Lung (tissue), 11 donors: ENCODE measurements at regions not wholly inside any gene's neighbourhood (a gene's known extent, or its start where the extent isn't known, plus 50 kb on each side); places are given as distances from the start of the nearest gene placed in this dataset.

ENCODE experiments used
- ATAC-seq: fragments of 200-7000 bp; cut with Tn5 transposase; one replicate; pipeline ENCODE4 v1.9.1; 2020; ENCODE audit warnings: moderate number of reproducible peaks; ENCODE audit not compliant: insufficient read depth, low FRiP score
- DNase-seq, 3 donors: peaks; one replicate each; pipeline ENCODE4 v3.0.0-alpha.2; 2013 to 2017
- H3K27ac ChIP-seq, 2 donors: one replicate each; pipeline ENCODE4 v1.5.1; 2013; ENCODE audit warnings: mild to moderate bottlenecking in 2 of 2, moderate library complexity in 2 of 2, control low read depth in 1 of 2, inconsistent platforms in 1 of 2, low read depth in 1 of 2, low read length in 1 of 2
- H3K27me3 ChIP-seq, 3 donors: one replicate each; pipeline ENCODE4 v1.5.1; 2013; ENCODE audit warnings: low read length in 2 of 3; ENCODE audit not compliant: control insufficient read depth in 3 of 3, insufficient read depth in 3 of 3
- H3K36me3 ChIP-seq, 4 donors: one replicate each; pipeline ENCODE4 v1.5.1; 2013; ENCODE audit warnings: low read length in 4 of 4, mild to moderate bottlenecking in 1 of 4, moderate library complexity in 1 of 4; ENCODE audit not compliant: control insufficient read depth in 4 of 4, insufficient read depth in 4 of 4
- H3K4me1 ChIP-seq, 5 donors: one replicate each; pipeline ENCODE4 v1.5.1; 2013; ENCODE audit warnings: low read length in 5 of 5, mild to moderate bottlenecking in 2 of 5, moderate library complexity in 1 of 5; ENCODE audit not compliant: control insufficient read depth in 5 of 5, insufficient read depth in 5 of 5
- H3K4me3 ChIP-seq: one replicate; pipeline ENCODE4 v1.5.1; 2013; ENCODE audit warnings: mild to moderate bottlenecking, control low read depth, moderate library complexity
- H3K9ac ChIP-seq, 2 donors: one replicate each; pipeline ENCODE4 v1.5.1; 2013; ENCODE audit warnings: low read length in 2 of 2, control low read depth in 1 of 2; ENCODE audit not compliant: insufficient read depth in 1 of 2
- H3K9me3 ChIP-seq, 4 donors: one replicate each; pipeline ENCODE4 v1.5.1; 2013; ENCODE audit warnings: low read length in 3 of 4, mild to moderate bottlenecking in 1 of 4, moderate library complexity in 1 of 4; ENCODE audit not compliant: control insufficient read depth in 4 of 4, insufficient read depth in 3 of 4
- WGBS, 2 donors: extraction: QIAGEN DNeasy Blood & Tissue Kit; methylation state at CpG; one replicate each; pipeline ENCODE4 v1.1.7; 2013; 5-methylcytosine and 5-hydroxymethylcytosine counted together
- TF ChIP-seq, protein P1 (sequence below): IDR thresholded peaks from 2 replicates; pipeline ENCODE4 v1.5.1; 2012; ENCODE audit warnings: mild to moderate bottlenecking; ENCODE audit errors: control extremely low read depth, extremely low read depth
- donor health status: control.
- donor health status: control.
- donor health status: Bipolar disorder and iron deficiency.
- donor health status: healthy.
- donor health status: DM: yes; HTN: yes; CAD: no.

DNA sequence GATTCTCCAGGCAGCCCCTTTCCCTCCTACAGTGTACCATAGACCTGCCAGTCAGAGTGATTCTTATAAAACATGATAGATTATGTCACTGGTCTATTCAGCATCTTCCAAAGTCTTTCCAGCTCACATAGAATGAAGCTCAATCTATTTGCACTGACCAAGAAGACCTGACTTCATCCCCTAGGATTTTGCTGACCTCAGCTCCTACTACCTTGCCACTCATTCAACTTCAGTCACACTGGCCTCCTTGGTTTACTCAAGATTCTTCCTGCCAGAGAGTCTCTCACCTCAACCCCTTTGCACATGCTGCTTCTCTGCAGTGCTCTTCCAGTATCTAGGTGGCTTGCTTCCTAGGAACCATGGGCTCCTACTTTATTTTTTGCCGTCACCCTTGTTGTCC, 392.9 kb downstream of the PID1 start:
- Histone ChIP-seq H3K36me3 (no peaks in the 10 kb centered on the region), H3K4me1 (peaks cover 0 to 8% (median 0%) of the 10 kb centered on the region in 5 donors), H3K4me3 (no peak overlapping the region), H3K27ac (no peak overlapping the region), H3K9me3 (peaks cover 0 to 4% (median under 1%) of the 10 kb centered on the region in 4 donors), H3K9ac (no peak overlapping the region), H3K27me3 (no peaks in the 10 kb centered on the region)
- TF ChIP-seq, protein P1, sequence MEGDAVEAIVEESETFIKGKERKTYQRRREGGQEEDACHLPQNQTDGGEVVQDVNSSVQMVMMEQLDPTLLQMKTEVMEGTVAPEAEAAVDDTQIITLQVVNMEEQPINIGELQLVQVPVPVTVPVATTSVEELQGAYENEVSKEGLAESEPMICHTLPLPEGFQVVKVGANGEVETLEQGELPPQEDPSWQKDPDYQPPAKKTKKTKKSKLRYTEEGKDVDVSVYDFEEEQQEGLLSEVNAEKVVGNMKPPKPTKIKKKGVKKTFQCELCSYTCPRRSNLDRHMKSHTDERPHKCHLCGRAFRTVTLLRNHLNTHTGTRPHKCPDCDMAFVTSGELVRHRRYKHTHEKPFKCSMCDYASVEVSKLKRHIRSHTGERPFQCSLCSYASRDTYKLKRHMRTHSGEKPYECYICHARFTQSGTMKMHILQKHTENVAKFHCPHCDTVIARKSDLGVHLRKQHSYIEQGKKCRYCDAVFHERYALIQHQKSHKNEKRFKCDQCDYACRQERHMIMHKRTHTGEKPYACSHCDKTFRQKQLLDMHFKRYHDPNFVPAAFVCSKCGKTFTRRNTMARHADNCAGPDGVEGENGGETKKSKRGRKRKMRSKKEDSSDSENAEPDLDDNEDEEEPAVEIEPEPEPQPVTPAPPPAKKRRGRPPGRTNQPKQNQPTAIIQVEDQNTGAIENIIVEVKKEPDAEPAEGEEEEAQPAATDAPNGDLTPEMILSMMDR: no peak
- 90 to 95% methylated on average over 1 of the region's 1 CpG for WGBS, 2 donors
- ATAC-seq (no peak), DNase-seq (no peak)

DNA sequence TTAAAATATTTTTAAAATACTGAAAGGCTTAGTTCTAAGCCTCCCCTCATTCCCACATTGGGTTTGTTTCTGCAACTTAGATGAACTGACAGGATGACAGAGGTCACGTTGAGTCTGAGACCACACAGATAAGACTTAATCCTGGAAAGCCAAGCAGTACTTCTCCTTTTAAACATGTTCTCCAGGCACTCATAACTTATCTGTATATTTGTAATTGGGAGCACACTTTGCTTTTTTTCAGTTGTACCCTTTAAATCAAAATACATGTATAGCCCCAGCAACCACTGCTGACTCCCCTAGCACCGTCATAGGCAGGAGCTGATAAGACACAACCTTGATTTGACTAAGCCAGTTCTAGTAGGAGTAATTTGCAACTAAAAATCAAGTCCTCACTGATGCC, 394.8 kb downstream of the PID1 start:
- Histone ChIP-seq H3K36me3 (no peaks in the 10 kb centered on the region), H3K4me3 (no peak overlapping the region), H3K27ac (no peak overlapping the region), H3K9me3 (peaks cover 0 to 4% (median under 1%) of the 10 kb centered on the region in 4 donors), H3K27me3 (no peaks in the 10 kb centered on the region), H3K9ac (no peak overlapping the region), H3K4me1 (peaks cover 0 to 8% (median 0%) of the 10 kb centered on the region in 5 donors)
- DNase-seq: peak in 1 of 3 donors; percentile 2
- ATAC-seq: no peak
- 55 to 60% methylated on average over 2 of the region's 2 CpGs for WGBS, 2 donors
- TF ChIP-seq, protein P1: no peak

DNA sequence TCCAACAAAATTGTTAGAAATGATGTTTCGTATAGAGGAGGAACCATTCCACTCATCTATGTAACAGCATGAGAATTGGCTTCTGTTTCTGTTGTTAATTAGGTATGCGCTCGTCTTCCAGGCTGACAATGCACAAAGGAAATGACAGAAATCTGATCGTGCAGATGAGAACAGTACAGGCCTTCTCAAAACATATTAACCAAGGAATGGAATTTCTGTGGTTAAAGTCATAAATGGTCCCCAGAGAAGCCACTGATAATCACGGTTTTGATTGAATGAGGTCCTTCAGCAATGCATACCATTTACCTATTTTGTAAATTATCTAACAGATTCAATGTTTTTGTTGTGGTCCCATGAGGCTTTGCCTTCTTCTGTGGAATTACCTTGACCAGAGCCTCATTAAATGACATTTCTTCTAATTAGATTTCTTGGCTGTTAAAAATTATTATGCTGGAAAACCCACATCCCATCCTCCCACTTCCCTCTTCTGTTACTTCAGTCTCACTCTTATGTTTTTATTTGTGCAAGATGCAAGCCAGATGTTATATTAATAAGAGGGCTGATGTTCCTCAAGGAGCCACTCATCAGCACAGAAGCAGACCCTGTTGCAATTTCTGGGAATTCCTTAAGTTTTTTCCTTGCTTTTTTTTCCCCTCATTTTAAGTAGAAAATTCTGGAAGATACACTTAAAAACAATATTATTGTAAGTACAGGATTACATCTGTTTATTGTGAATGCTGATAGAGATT, 395.8 kb downstream of the PID1 start:
- TF ChIP-seq, protein P1: no peak
- Histone ChIP-seq H3K9ac (no peak overlapping the region), H3K27ac (no peak overlapping the region), H3K4me1 (peaks cover 0 to 8% (median 0%) of the 10 kb centered on the region in 5 donors), H3K4me3 (no peak overlapping the region), H3K36me3 (no peaks in the 10 kb centered on the region), H3K9me3 (peaks cover 0 to 4% (median under 1%) of the 10 kb centered on the region in 4 donors), H3K27me3 (no peaks in the 10 kb centered on the region)
- no peak for ATAC-seq
- peak in 2 of 3 donors; percentile 56 to 63 for DNase-seq
- 73 to 74% methylated on average over 5 of the region's 5 CpGs for WGBS, 2 donors
